Stimulated activated CD8-positive, alpha-beta memory T cell treated with anti-CD3 and anti-CD28 coated beads, Interleukin-2, amount 100 ng/mL, for 48 hours (primary cell): ENCODE measurements at regions not wholly inside any gene's neighbourhood (a gene's known extent, or its start where the extent isn't known, plus 50 kb on each side); places are given as distances from the start of the nearest gene placed in this dataset.

Experiments
- DNase-seq, 2 donors: peaks; one replicate each; pipeline ENCODE4 v3.0.0-alpha.2; 2020; ENCODE audit warnings: low read depth in 2 of 2

- no peak for DNase-seq
Measured at GRCh38 chr2:118190474-118190873, 102.2 kb downstream of the INSIG2 start.

- no peak for DNase-seq
Measured at GRCh38 chr2:118186858-118187254, 98.6 kb downstream of the INSIG2 start.

- peak; percentile 82 to 84 for DNase-seq
Measured at GRCh38 chr2:118186110-118186857, 98.0 kb downstream of the INSIG2 start.

- peak; percentile 38 to 49 for DNase-seq
Measured at GRCh38 chr2:118185210-118186109, 97.2 kb downstream of the INSIG2 start.

GRCh38 chr2:118183381-118183780, 95.1 kb downstream of the INSIG2 start:
- DNase-seq, result no peak

GRCh38 chr2:118179445-118179844, 91.2 kb downstream of the INSIG2 start:
- DNase-seq, result no peak

GRCh38 chr2:118177884-118178283, 89.6 kb downstream of the INSIG2 start:
- no peak for DNase-seq

GRCh38 chr2:118177318-118177717, 89.0 kb downstream of the INSIG2 start:
- no peak for DNase-seq

GRCh38 chr2:118176601-118177000, 88.3 kb downstream of the INSIG2 start:
- no peak for DNase-seq

GRCh38 chr2:118171546-118171945, 83.3 kb downstream of the INSIG2 start:
- DNase-seq, result no peak

GRCh38 chr2:118169359-118170005, 81.2 kb downstream of the INSIG2 start:
- no peak for DNase-seq

GRCh38 chr2:118168615-118169014, 80.3 kb downstream of the INSIG2 start:
- no peak for DNase-seq

- no peak for DNase-seq
Measured at GRCh38 chr2:118167026-118167425, 78.8 kb downstream of the INSIG2 start.

GRCh38 chr2:118166242-118166641, 78.0 kb downstream of the INSIG2 start:
- DNase-seq, result no peak

GRCh38 chr2:118165595-118165994, 77.3 kb downstream of the INSIG2 start:
- no peak for DNase-seq
